Glutamatergic neuron (in vitro differentiated cells): ENCODE measurements at regions not wholly inside any gene's neighbourhood (a gene's known extent, or its start where the extent isn't known, plus 50 kb on each side); places are given as distances from the start of the nearest gene placed in this dataset.

Experiments
- DNase-seq: peaks from one replicate; pipeline ENCODE4 v3.0.0; 2022
- H3K27ac Mint-ChIP-seq: one replicate; pipeline ENCODE4 v1.8.0; 2020; ENCODE audit warnings: mild to moderate bottlenecking, mixed read lengths, inconsistent platforms; ENCODE audit not compliant: unreplicated experiment
- H3K27me3 Mint-ChIP-seq: one replicate; pipeline ENCODE4 v1.8.0; 2020; ENCODE audit warnings: mild to moderate bottlenecking, moderate library complexity, mixed read lengths, inconsistent platforms; ENCODE audit not compliant: unreplicated experiment
- H3K36me3 Mint-ChIP-seq: one replicate; pipeline ENCODE4 v1.8.0; 2020; ENCODE audit warnings: mild to moderate bottlenecking, mixed read lengths, inconsistent platforms; ENCODE audit not compliant: unreplicated experiment
- H3K4me1 Mint-ChIP-seq: one replicate; pipeline ENCODE4 v1.8.0; 2020; ENCODE audit warnings: mild to moderate bottlenecking, low read depth, mixed read lengths, inconsistent platforms; ENCODE audit not compliant: unreplicated experiment
- H3K4me3 Mint-ChIP-seq: one replicate; pipeline ENCODE4 v1.8.0; 2020; ENCODE audit warnings: mild to moderate bottlenecking, mixed read lengths, inconsistent platforms; ENCODE audit not compliant: unreplicated experiment
- H3K9me3 Mint-ChIP-seq: one replicate; pipeline ENCODE4 v1.8.0; 2020; ENCODE audit warnings: mild to moderate bottlenecking, moderate library complexity, mixed read lengths, inconsistent platforms; ENCODE audit not compliant: unreplicated experiment
- TF ChIP-seq, protein P1 (sequence below): fragments of 200-600 bp; sonication (generic); IDR thresholded peaks from one replicate; pipeline ENCODE4 v1.5.0; 2021; ENCODE audit not compliant: partially characterized antibody, unreplicated experiment

DNA sequence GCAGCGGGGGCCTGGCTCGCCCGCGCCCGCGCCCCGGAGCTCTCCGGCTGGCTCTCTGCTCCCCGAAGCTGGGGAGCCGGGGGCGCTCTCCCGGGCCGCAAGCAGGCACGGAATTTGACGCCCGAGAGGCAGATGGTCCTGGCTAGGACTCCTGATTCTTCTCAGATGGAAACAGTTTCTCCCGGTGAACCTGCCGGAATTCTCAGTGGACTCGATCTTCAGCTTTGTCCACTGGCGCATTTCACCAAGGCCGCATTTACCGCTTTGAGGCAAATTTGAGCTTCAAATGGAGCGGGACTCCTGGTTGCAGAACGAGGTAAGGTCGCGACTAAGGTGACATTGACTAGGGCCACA is 305.7 kb upstream of the KCNN2 start:
- Mint-ChIP-seq H3K4me1 (peaks cover 22% of the 10 kb centered on the region), H3K9me3 (peaks cover 2% of the 10 kb centered on the region), H3K27ac (no peak overlapping the region), H3K4me3 (peak overlapping the region; percentile 87), H3K27me3 (no peaks in the 10 kb centered on the region), H3K36me3 (no peaks in the 10 kb centered on the region)
- no peak for DNase-seq
- TF ChIP-seq, protein P1, sequence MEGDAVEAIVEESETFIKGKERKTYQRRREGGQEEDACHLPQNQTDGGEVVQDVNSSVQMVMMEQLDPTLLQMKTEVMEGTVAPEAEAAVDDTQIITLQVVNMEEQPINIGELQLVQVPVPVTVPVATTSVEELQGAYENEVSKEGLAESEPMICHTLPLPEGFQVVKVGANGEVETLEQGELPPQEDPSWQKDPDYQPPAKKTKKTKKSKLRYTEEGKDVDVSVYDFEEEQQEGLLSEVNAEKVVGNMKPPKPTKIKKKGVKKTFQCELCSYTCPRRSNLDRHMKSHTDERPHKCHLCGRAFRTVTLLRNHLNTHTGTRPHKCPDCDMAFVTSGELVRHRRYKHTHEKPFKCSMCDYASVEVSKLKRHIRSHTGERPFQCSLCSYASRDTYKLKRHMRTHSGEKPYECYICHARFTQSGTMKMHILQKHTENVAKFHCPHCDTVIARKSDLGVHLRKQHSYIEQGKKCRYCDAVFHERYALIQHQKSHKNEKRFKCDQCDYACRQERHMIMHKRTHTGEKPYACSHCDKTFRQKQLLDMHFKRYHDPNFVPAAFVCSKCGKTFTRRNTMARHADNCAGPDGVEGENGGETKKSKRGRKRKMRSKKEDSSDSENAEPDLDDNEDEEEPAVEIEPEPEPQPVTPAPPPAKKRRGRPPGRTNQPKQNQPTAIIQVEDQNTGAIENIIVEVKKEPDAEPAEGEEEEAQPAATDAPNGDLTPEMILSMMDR = no peak

GRCh38 chr5:114060866-114061265 is 301.0 kb upstream of the KCNN2 start:
- no peaks in the 10 kb centered on the region for H3K36me3 Mint-ChIP-seq
- H3K27ac Mint-ChIP-seq = no peak overlapping the region
- no peak for DNase-seq
- H3K4me1 Mint-ChIP-seq = peaks cover 7% of the 10 kb centered on the region
- peaks cover 2% of the 10 kb centered on the region for H3K9me3 Mint-ChIP-seq
- H3K4me3 Mint-ChIP-seq = no peak overlapping the region
- TF ChIP-seq, protein P1 = no peak
- peaks cover 2% of the 10 kb centered on the region for H3K27me3 Mint-ChIP-seq

DNA sequence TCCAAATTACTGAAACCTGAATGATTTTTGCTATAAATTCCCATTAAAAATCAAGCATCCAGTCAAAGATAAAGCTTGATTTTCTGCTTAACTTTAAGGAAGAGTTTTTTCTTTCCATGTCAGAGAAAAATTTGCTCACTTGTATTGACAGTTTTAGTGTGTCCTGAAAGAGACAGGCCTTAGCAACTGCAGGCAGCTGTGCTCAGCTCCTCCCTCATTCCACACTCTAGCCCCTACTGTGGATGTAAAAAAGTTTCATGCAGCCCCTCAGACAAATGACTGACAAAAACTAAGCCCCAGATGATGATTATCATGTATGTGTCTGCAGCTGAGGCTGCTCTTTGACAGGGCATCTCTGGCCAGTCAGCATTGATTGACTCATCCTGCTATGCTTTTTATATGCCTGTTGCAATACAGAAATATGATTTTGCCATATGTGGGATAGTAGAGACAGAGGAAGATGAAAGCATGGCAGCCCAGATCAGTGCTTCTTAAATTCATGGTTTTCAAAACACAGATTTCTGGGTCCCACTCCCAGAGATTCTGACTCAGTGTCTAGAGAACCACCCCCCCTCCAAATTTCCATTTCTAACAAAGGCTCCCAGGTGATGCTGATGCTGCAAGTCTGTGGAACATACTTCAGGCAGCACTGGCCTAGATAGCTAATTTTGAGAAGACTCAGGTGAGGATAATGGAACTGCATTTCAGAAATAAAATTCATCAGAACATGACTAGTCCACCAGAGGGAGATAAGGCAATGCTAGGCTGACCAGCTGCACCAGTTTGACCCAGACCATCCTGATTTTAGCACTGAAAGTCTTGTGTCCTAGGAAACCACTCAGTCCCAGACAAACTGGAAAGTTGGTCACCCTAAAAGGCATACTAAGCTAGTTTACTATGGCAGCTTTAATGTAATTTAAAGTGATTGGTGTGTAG is 298.7 kb upstream of the KCNN2 start:
- no peaks in the 10 kb centered on the region for H3K9me3 Mint-ChIP-seq
- H3K4me3 Mint-ChIP-seq = no peak overlapping the region
- peaks cover 5% of the 10 kb centered on the region for H3K4me1 Mint-ChIP-seq
- peaks cover 2% of the 10 kb centered on the region for H3K27me3 Mint-ChIP-seq
- no peak for DNase-seq
- H3K36me3 Mint-ChIP-seq = no peaks in the 10 kb centered on the region
- TF ChIP-seq, protein P1 = no peak
- no peak overlapping the region for H3K27ac Mint-ChIP-seq

GRCh38 chr5:114065912-114066311 is 296.0 kb upstream of the KCNN2 start:
- TF ChIP-seq, protein P1 = no peak
- DNase-seq = no peak
- peaks cover 3% of the 10 kb centered on the region for H3K9me3 Mint-ChIP-seq
- no peaks in the 10 kb centered on the region for H3K36me3 Mint-ChIP-seq
- H3K4me1 Mint-ChIP-seq = peaks cover 5% of the 10 kb centered on the region
- H3K4me3 Mint-ChIP-seq = no peak overlapping the region
- peaks cover 2% of the 10 kb centered on the region for H3K27me3 Mint-ChIP-seq
- no peak overlapping the region for H3K27ac Mint-ChIP-seq

GRCh38 chr5:114070093-114070722 is 291.7 kb upstream of the KCNN2 start:
- H3K27ac Mint-ChIP-seq = no peak overlapping the region

More at GRCh38 chr5:114070093-114070722, 291.7 kb upstream of the KCNN2 start:
- Mint-ChIP-seq H3K4me1 (no peaks in the 10 kb centered on the region), H3K27me3 (no peaks in the 10 kb centered on the region), H3K4me3 (no peak overlapping the region), H3K36me3 (no peaks in the 10 kb centered on the region), H3K9me3 (peaks cover 3% of the 10 kb centered on the region)
- TF ChIP-seq, protein P1 = no peak
- no peak for DNase-seq
